ENCODE measurements at regions not wholly inside any gene's neighbourhood (a gene's known extent, or its start where the extent isn't known, plus 50 kb on each side); places are given as distances from the start of the nearest gene placed in this dataset.
"Not testable (repeated sequence)": the region's sequence is repeated elsewhere in the genome, so short reads cannot be mapped to it uniquely, and the experiment has no call there.

GRCh38 chr17:68107373-68107772 is 71.8 kb downstream of the KPNA2 start:
- no peak overlapping the region for H2AFZ ChIP-seq (ENCODE audit: low read depth)
- no peaks in the 10 kb centered on the region for H4K20me1 ChIP-seq (ENCODE audit: insufficient read depth)
- H3K27ac ChIP-seq = no peak overlapping the region
- H3K36me3 ChIP-seq (ENCODE audit: insufficient read depth) = no peaks in the 10 kb centered on the region
- no peak overlapping the region for H3K9ac ChIP-seq
- no peak overlapping the region for H3K4me3 ChIP-seq (IDR thresholded peaks at IDR 0.05; ENCODE audit: insufficient read depth, low read depth, low read length)
- no peaks in the 10 kb centered on the region for H3K4me1 ChIP-seq (ENCODE audit: low read depth, poor library complexity, severe bottlenecking)
- H3K79me2 ChIP-seq (ENCODE audit: insufficient read depth, low read depth) = no peaks in the 10 kb centered on the region
- TF ChIP-seq CTCF (conservative IDR thresholded peaks at IDR 0.05; ENCODE audit: low read depth, low read length) = no peak
- H3K27me3 ChIP-seq (ENCODE audit: insufficient read depth, low read depth) = no peaks in the 10 kb centered on the region
- no peak overlapping the region for H3K4me2 ChIP-seq

- no peak overlapping the region for H3K4me2 ChIP-seq
- H3K9ac ChIP-seq = no peak overlapping the region
- TF ChIP-seq CTCF (conservative IDR thresholded peaks at IDR 0.05; ENCODE audit: low read depth, low read length) = no peak
- H3K27me3 ChIP-seq (ENCODE audit: insufficient read depth, low read depth) = no peaks in the 10 kb centered on the region
- no peaks in the 10 kb centered on the region for H3K79me2 ChIP-seq (ENCODE audit: insufficient read depth, low read depth)
- H3K4me1 ChIP-seq (ENCODE audit: low read depth, poor library complexity, severe bottlenecking) = no peaks in the 10 kb centered on the region
- no peaks in the 10 kb centered on the region for H4K20me1 ChIP-seq (ENCODE audit: insufficient read depth)
- H3K27ac ChIP-seq = no peak overlapping the region
- H2AFZ ChIP-seq (ENCODE audit: low read depth) = no peak overlapping the region
- H3K36me3 ChIP-seq (ENCODE audit: insufficient read depth) = no peaks in the 10 kb centered on the region
- H3K4me3 ChIP-seq (IDR thresholded peaks at IDR 0.05; ENCODE audit: insufficient read depth, low read depth, low read length) = no peak overlapping the region
Observed at GRCh38 chr17:68108313-68109000, 72.9 kb downstream of the KPNA2 start.

GRCh38 chr17:68109404-68109803 is 73.9 kb downstream of the KPNA2 start:
- H3K4me1 ChIP-seq (ENCODE audit: low read depth, poor library complexity, severe bottlenecking); H3K4me3 ChIP-seq (IDR thresholded peaks at IDR 0.05; ENCODE audit: insufficient read depth, low read depth, low read length); H3K79me2 ChIP-seq (ENCODE audit: insufficient read depth, low read depth): not testable (repeated sequence)

GRCh38 chr17:68116211-68116610 is 80.7 kb downstream of the KPNA2 start:
- not testable (repeated sequence) for H2AFZ ChIP-seq (ENCODE audit: low read depth); H3K9ac ChIP-seq; H3K36me3 ChIP-seq (ENCODE audit: insufficient read depth); H3K4me1 ChIP-seq (ENCODE audit: low read depth, poor library complexity, severe bottlenecking); H3K79me2 ChIP-seq (ENCODE audit: insufficient read depth, low read depth); H4K20me1 ChIP-seq (ENCODE audit: insufficient read depth); H3K27me3 ChIP-seq (ENCODE audit: insufficient read depth, low read depth); H3K4me2 ChIP-seq; H3K27ac ChIP-seq; H3K4me3 ChIP-seq (IDR thresholded peaks at IDR 0.05; ENCODE audit: insufficient read depth, low read depth, low read length)

More at GRCh38 chr17:68109404-68109803, 73.9 kb downstream of the KPNA2 start:
- H4K20me1 ChIP-seq (ENCODE audit: insufficient read depth); H3K36me3 ChIP-seq (ENCODE audit: insufficient read depth); H3K4me2 ChIP-seq; H3K9ac ChIP-seq; H3K27ac ChIP-seq; H3K27me3 ChIP-seq (ENCODE audit: insufficient read depth, low read depth); H2AFZ ChIP-seq (ENCODE audit: low read depth): not testable (repeated sequence)

GRCh38 chr17:68122587-68122986 is 87.1 kb downstream of the KPNA2 start:
- H3K79me2 ChIP-seq (ENCODE audit: insufficient read depth, low read depth) = no peaks in the 10 kb centered on the region
- H3K9ac ChIP-seq = no peak overlapping the region
- no peak for TF ChIP-seq CTCF (conservative IDR thresholded peaks at IDR 0.05; ENCODE audit: low read depth, low read length)
- no peak overlapping the region for H3K4me2 ChIP-seq
- H3K27me3 ChIP-seq (ENCODE audit: insufficient read depth, low read depth) = no peaks in the 10 kb centered on the region
- no peaks in the 10 kb centered on the region for H4K20me1 ChIP-seq (ENCODE audit: insufficient read depth)
- H3K36me3 ChIP-seq (ENCODE audit: insufficient read depth) = no peaks in the 10 kb centered on the region
- no peak overlapping the region for H3K4me3 ChIP-seq (IDR thresholded peaks at IDR 0.05; ENCODE audit: insufficient read depth, low read depth, low read length)
- no peaks in the 10 kb centered on the region for H3K4me1 ChIP-seq (ENCODE audit: low read depth, poor library complexity, severe bottlenecking)
- H3K27ac ChIP-seq = no peak overlapping the region
- H2AFZ ChIP-seq (ENCODE audit: low read depth) = no peak overlapping the region

Data from KMS-11 (cell line).